Large intestine (tissue), 3 donors: ENCODE measurements at regions not wholly inside any gene's neighbourhood (a gene's known extent, or its start where the extent isn't known, plus 50 kb on each side); places are given as distances from the start of the nearest gene placed in this dataset.
A peak's percentile ranks its signal among the peaks of the same experiment; 100 is the strongest.

Experiments
- DNase-seq, 2 donors: peaks; one replicate each; pipeline versions ENCODE4 v3.0.0 to v3.0.0-alpha.2; 2013
- H3K27ac ChIP-seq: one replicate; pipeline ENCODE4 v1.5.1; 2013; ENCODE audit warnings: low read length
- H3K27me3 ChIP-seq: 2 replicates; pipeline ENCODE4 v1.6.1; 2013; ENCODE audit warnings: low read length; ENCODE audit not compliant: control insufficient read depth, insufficient read depth
- H3K36me3 ChIP-seq: 2 replicates; pipeline ENCODE4 v1.6.1; 2013; ENCODE audit warnings: low read length; ENCODE audit not compliant: control insufficient read depth, insufficient read depth
- H3K4me1 ChIP-seq: one replicate; pipeline ENCODE4 v1.6.1; 2013; ENCODE audit warnings: low read length; ENCODE audit not compliant: control insufficient read depth, insufficient read depth
- H3K4me3 ChIP-seq: one replicate; pipeline ENCODE4 v1.5.1; 2013; ENCODE audit warnings: low read length
- H3K9me3 ChIP-seq: one replicate; pipeline ENCODE4 v1.6.1; 2013; ENCODE audit warnings: mild to moderate bottlenecking, low read depth, low read length, moderate library complexity; ENCODE audit not compliant: control insufficient read depth
- WGBS: methylation state at CpG from one replicate; pipeline ENCODE4 v1.1.5; 2013; ENCODE audit warnings: low lambda C conversion rate; ENCODE audit not compliant: insufficient coverage; 5-methylcytosine and 5-hydroxymethylcytosine counted together

- H3K27ac ChIP-seq = no peak overlapping the region
- WGBS = no CpG with 5 or more reads among the region's 3 CpGs
- no peaks in the 10 kb centered on the region for H3K9me3 ChIP-seq
- no peaks in the 10 kb centered on the region for H3K27me3 ChIP-seq
- no peak overlapping the region for H3K4me3 ChIP-seq
- H3K36me3 ChIP-seq = no peaks in the 10 kb centered on the region
- H3K4me1 ChIP-seq = no peaks in the 10 kb centered on the region
- no peak for DNase-seq
Measured at GRCh38 chr13:21228738-21229137, 52.3 kb downstream of the MRPL57 start.

DNA sequence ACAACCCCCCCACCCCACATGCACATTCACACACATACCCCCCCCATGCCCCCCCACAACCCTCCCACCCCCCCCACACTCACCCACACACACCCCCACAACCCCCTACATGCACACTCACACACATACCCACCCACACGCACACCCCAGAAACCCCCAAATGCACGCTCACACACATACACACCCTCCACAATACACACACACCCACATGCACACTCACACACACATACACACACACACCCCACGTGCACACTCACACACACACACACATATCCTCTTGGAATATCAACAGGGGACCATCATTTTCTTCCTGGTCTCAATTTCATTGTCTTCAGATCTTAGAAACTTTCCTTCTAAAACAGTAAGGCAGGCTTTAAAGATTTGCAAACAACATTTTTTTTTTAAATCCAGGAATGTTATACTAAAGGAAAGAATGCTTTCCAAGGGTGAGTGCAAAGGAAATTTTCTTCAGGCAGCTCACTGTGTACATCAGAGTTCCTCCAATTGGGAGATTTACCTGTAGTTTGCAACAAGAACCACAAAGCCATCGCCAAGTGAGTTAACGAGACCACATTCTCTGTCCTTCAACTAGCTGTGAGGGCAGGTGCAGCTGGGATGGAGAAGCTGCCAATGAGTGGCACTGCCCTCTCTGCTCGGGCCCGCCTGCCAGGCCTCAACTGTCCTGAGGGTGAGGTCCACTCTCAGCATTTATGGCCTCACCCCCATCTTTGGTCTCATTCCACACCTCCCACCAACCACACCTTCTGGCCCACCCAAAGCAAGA, 53.0 kb downstream of the MRPL57 start:
- Histone ChIP-seq H3K9me3 (no peaks in the 10 kb centered on the region), H3K27me3 (no peaks in the 10 kb centered on the region), H3K27ac (no peak overlapping the region), H3K4me1 (no peaks in the 10 kb centered on the region), H3K4me3 (no peak overlapping the region), H3K36me3 (no peaks in the 10 kb centered on the region)
- no peak for DNase-seq
- no CpG with 5 or more reads among the region's 7 CpGs for WGBS

GRCh38 chr13:21230516-21230915, 54.1 kb downstream of the MRPL57 start:
- H3K36me3 ChIP-seq = no peaks in the 10 kb centered on the region
- no peak overlapping the region for H3K4me3 ChIP-seq
- no peaks in the 10 kb centered on the region for H3K27me3 ChIP-seq
- DNase-seq = no peak
- no peaks in the 10 kb centered on the region for H3K4me1 ChIP-seq
- no peaks in the 10 kb centered on the region for H3K9me3 ChIP-seq
- H3K27ac ChIP-seq = no peak overlapping the region
- no CpG with 5 or more reads among the region's 3 CpGs for WGBS

DNA sequence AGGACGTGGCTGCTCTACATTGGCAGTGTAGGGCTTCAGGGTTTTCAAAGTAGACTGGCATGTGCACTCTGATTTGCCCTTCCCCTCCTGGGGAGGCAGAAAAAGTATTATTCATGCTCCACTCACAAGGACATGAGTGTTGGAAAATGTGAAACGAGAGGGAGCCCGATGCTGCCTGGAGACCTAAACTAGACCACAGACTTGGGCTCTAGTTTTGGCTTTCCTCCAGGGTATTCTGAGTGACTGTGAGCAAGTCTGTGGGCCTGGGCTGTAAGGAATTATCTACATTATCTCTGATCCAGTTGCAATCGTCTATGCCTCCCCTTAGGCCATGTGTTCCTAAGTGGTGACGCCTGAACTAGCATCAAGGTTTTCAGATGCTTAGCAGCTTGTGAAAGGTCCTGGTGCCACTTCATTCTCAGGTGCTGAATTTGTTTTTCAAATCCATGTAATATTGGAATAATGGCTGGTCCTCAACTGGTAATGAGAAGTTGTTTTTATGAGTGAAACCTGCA, 55.0 kb downstream of the MRPL57 start:
- DNase-seq = no peak
- WGBS = no CpG with 5 or more reads among the region's 5 CpGs
- no peaks in the 10 kb centered on the region for H3K9me3 ChIP-seq
- no peaks in the 10 kb centered on the region for H3K36me3 ChIP-seq
- no peaks in the 10 kb centered on the region for H3K27me3 ChIP-seq
- H3K27ac ChIP-seq = no peak overlapping the region
- no peak overlapping the region for H3K4me3 ChIP-seq
- H3K4me1 ChIP-seq = no peaks in the 10 kb centered on the region

DNA sequence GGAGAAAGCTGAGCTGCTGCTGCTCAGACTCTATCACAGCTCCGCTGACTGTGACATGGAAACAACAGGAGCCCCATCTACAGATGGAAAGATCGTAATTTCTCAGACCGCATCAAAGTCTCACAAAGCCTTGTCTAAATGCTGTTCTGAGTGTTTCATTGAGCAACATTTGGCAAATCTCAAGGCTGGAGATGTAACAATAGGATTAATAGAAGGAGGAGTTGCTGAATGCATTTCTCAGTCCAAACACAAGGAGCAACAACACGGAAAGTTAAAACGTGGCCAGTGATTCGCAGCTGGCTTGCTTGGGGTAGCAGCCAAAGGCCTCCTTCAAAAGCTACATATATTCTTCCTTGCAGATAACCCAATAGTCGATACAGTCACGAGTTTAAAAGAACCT, 55.7 kb downstream of the MRPL57 start:
- H3K4me3 ChIP-seq = no peak overlapping the region

GRCh38 chr13:21232599-21232998, 56.1 kb downstream of the MRPL57 start:
- DNase-seq = no peak
- H3K4me1 ChIP-seq = no peaks in the 10 kb centered on the region
- no peak overlapping the region for H3K4me3 ChIP-seq
- H3K36me3 ChIP-seq = no peaks in the 10 kb centered on the region
- no CpG with 5 or more reads among the region's 3 CpGs for WGBS
- no peak overlapping the region for H3K27ac ChIP-seq
- no peaks in the 10 kb centered on the region for H3K9me3 ChIP-seq
- H3K27me3 ChIP-seq = no peaks in the 10 kb centered on the region

More for the DNA sequence above, 55.7 kb downstream of the MRPL57 start:
- H3K4me1 ChIP-seq = no peaks in the 10 kb centered on the region
- WGBS = no CpG with 5 or more reads among the region's 8 CpGs
- H3K9me3 ChIP-seq = no peaks in the 10 kb centered on the region
- H3K36me3 ChIP-seq = no peaks in the 10 kb centered on the region
- no peaks in the 10 kb centered on the region for H3K27me3 ChIP-seq
- DNase-seq = no peak
- no peak overlapping the region for H3K27ac ChIP-seq

- WGBS = 75% methylated on average over 2 of the region's 3 CpGs
- H3K4me3 ChIP-seq = no peak overlapping the region
- H3K4me1 ChIP-seq = no peaks in the 10 kb centered on the region
- H3K9me3 ChIP-seq = no peaks in the 10 kb centered on the region
- H3K36me3 ChIP-seq = no peaks in the 10 kb centered on the region
- H3K27me3 ChIP-seq = no peaks in the 10 kb centered on the region
- DNase-seq = no peak
- H3K27ac ChIP-seq = no peak overlapping the region
Measured at GRCh38 chr13:21233086-21233485, 56.6 kb downstream of the MRPL57 start.

- no peaks in the 10 kb centered on the region for H3K36me3 ChIP-seq
- H3K4me3 ChIP-seq = no peak overlapping the region
- DNase-seq = peak in 1 of 2 donors; percentile 20
- 68% methylated on average over 3 of the region's 8 CpGs for WGBS
- no peaks in the 10 kb centered on the region for H3K9me3 ChIP-seq
- H3K27me3 ChIP-seq = no peaks in the 10 kb centered on the region
- no peaks in the 10 kb centered on the region for H3K4me1 ChIP-seq
- H3K27ac ChIP-seq = no peak overlapping the region
Measured at GRCh38 chr13:21234526-21234925, 58.1 kb downstream of the MRPL57 start.

DNA sequence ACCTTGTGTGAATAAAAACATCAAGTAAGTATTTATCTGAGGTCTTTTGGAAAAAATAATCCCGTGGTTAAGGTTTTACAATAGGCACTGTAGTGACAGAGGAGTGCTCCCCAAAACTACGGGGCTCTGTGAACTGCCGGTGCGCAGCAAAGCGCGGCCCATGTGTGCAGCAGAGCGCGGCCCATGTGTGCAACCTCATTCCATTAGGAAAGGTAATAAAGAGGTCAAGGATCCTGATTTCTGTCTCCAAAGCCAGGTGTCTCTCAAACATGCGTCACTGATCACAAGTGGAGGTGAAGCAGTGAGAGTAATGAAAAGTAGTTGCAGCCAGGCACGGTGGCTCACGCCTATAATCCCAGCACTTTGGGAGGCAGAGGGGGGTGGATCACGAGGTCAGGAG, 58.7 kb downstream of the MRPL57 start:
- Histone ChIP-seq H3K9me3 (no peaks in the 10 kb centered on the region), H3K27ac (no peak overlapping the region), H3K4me3 (no peak overlapping the region), H3K4me1 (no peaks in the 10 kb centered on the region), H3K36me3 (no peaks in the 10 kb centered on the region), H3K27me3 (no peaks in the 10 kb centered on the region)
- no CpG with 5 or more reads among the region's 12 CpGs for WGBS
- no peak for DNase-seq

DNA sequence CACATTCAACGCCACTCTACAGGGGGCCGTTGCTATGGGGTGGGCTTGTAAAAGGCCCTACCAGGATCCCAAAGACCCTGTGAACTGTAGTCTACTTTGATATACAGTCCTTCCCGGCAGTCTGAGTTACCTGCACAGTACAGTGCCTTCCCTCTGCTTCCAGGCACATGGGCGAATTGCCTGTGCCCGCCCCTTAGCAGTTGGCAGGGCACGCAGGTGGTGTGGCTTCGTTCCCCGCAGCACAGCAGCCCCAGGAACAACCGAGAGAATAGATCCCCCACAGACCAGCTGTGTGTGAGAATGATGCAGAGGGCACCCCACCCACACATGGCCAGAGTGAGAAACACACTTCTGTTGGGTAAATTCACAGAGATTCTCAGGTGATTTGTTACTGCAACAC, 60.6 kb downstream of the MRPL57 start:
- H3K36me3 ChIP-seq = no peaks in the 10 kb centered on the region
- H3K9me3 ChIP-seq = no peaks in the 10 kb centered on the region
- no peak overlapping the region for H3K4me3 ChIP-seq
- peaks cover 4% of the 10 kb centered on the region for H3K27me3 ChIP-seq
- H3K27ac ChIP-seq = no peak overlapping the region
- no CpG with 5 or more reads among the region's 9 CpGs for WGBS
- no peak for DNase-seq
- H3K4me1 ChIP-seq = no peaks in the 10 kb centered on the region

DNA sequence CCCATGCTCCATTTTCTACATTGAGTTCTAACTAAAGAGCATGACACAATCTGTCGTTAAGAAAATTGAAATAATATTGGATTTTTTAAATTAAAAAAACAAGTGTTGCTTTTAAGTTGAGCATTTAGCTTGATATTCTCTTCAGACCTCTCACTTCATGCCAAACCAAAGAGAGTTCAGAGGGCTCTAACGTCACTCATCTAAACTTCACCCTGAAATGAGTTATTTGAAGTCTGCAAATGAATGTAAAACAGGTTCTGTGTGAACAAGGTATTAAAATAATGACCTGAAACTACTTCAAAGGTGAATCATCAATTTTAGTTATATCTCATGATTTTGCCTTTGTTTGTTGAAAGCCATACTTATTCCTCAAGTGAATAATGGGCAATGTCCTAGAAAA, 61.8 kb downstream of the MRPL57 start:
- H3K4me1 ChIP-seq = no peaks in the 10 kb centered on the region
- WGBS = 100% methylated on average over 1 of the region's 2 CpGs
- no peak overlapping the region for H3K4me3 ChIP-seq
- no peaks in the 10 kb centered on the region for H3K9me3 ChIP-seq
- H3K27ac ChIP-seq = no peak overlapping the region
- peaks cover 4% of the 10 kb centered on the region for H3K27me3 ChIP-seq
- no peak for DNase-seq
- no peaks in the 10 kb centered on the region for H3K36me3 ChIP-seq
